HEK293T (cell line): ENCODE measurements at regions not wholly inside any gene's neighbourhood (a gene's known extent, or its start where the extent isn't known, plus 50 kb on each side); places are given as distances from the start of the nearest gene placed in this dataset.

Source experiments
- CTCF ChIA-PET: fragments of 350-600 bp; formaldehyde crosslinking; extraction: SDS; loops from one replicate; lab custom pipeline; 2021; ENCODE audit warnings: antibody characterized with exemption, inconsistent platforms; lab: Yijun Ruan, JAX
- POLR2A ChIA-PET: fragments of 350-600 bp; formaldehyde crosslinking; extraction: SDS; loops from one replicate; lab custom pipeline; 2020; ENCODE audit warnings: antibody characterized with exemption, inconsistent platforms; lab: Yijun Ruan, JAX
- DNase-seq: peaks from one replicate; pipeline ENCODE4 v3.0.0; 2012; ENCODE audit warnings: mixed read lengths; ENCODE audit errors: extremely low spot score
- ARNT ChIP-seq: fragments of 450-650 bp; IDR thresholded peaks from 2 replicates; pipeline ENCODE4 v1.6.1; 2017; ENCODE audit warnings: mild to moderate bottlenecking
- BHLHE40 ChIP-seq: fragments of 450-650 bp; IDR thresholded peaks from 2 replicates; pipeline ENCODE4 v1.6.1; 2016; ENCODE audit warnings: mild to moderate bottlenecking, moderate library complexity, borderline replicate concordance
- CTBP1 ChIP-seq: fragments of 450-650 bp; IDR thresholded peaks from 2 replicates; pipeline ENCODE4 v1.6.1; 2016; ENCODE audit warnings: borderline replicate concordance
- ELF4 ChIP-seq: fragments of 450-650 bp; IDR thresholded peaks from 2 replicates; pipeline ENCODE4 v1.6.1; 2017; ENCODE audit warnings: antibody characterized with exemption
- FOXA1 ChIP-seq: fragments of 450-650 bp; IDR thresholded peaks from 2 replicates; pipeline ENCODE4 v1.6.1; 2016; ENCODE audit warnings: mild to moderate bottlenecking
- FOXK2 ChIP-seq: fragments of 450-650 bp; IDR thresholded peaks from 2 replicates; pipeline ENCODE4 v1.6.1; 2016; ENCODE audit warnings: mild to moderate bottlenecking
- FOXM1 ChIP-seq: fragments of 450-650 bp; IDR thresholded peaks from 2 replicates; pipeline ENCODE4 v1.6.1; 2017; ENCODE audit warnings: mild to moderate bottlenecking, borderline replicate concordance
- HDGF ChIP-seq: fragments of 450-650 bp; IDR thresholded peaks from 2 replicates; pipeline ENCODE4 v1.6.1; 2017; ENCODE audit warnings: antibody characterized with exemption, borderline replicate concordance
- L3MBTL2 ChIP-seq: fragments of 450-650 bp; conservative IDR thresholded peaks from 2 replicates; pipeline ENCODE4 v1.6.1; 2016; ENCODE audit warnings: mild to moderate bottlenecking
- LEF1 ChIP-seq: fragments of 450-650 bp; IDR thresholded peaks from 2 replicates; pipeline ENCODE4 v1.6.1; 2017; ENCODE audit warnings: mild to moderate bottlenecking, borderline replicate concordance
- NFRKB ChIP-seq: fragments of 450-650 bp; IDR thresholded peaks from 2 replicates; pipeline ENCODE4 v1.6.1; 2016; ENCODE audit warnings: mild to moderate bottlenecking, moderate library complexity
- SP1 ChIP-seq: fragments of 450-650 bp; IDR thresholded peaks from 2 replicates; pipeline ENCODE4 v1.6.1; 2017
- SUZ12 ChIP-seq: fragments of 450-650 bp; IDR thresholded peaks from 2 replicates; pipeline ENCODE4 v1.6.1; 2016; ENCODE audit warnings: mild to moderate bottlenecking
- TARDBP ChIP-seq: fragments of 450-650 bp; IDR thresholded peaks from 2 replicates; pipeline ENCODE4 v1.6.1; 2016
- ZNF384 ChIP-seq: fragments of 450-650 bp; IDR thresholded peaks from 2 replicates; pipeline ENCODE4 v1.6.1; 2016
- TF ChIP-seq, protein P1 (sequence below): fragments of 450-650 bp; IDR thresholded peaks from 2 replicates; pipeline ENCODE4 v1.6.1; 2016

GRCh38 chr9:23543419-23543818 is 282.6 kb downstream of the ELAVL2 start:
- no peak for DNase-seq
- no peak for TF ChIP-seq FOXA1
- TF ChIP-seq BHLHE40: no peak
- TF ChIP-seq NFRKB: no peak
- TF ChIP-seq HDGF: no peak
- no peak for TF ChIP-seq SP1
- TF ChIP-seq, protein P1, sequence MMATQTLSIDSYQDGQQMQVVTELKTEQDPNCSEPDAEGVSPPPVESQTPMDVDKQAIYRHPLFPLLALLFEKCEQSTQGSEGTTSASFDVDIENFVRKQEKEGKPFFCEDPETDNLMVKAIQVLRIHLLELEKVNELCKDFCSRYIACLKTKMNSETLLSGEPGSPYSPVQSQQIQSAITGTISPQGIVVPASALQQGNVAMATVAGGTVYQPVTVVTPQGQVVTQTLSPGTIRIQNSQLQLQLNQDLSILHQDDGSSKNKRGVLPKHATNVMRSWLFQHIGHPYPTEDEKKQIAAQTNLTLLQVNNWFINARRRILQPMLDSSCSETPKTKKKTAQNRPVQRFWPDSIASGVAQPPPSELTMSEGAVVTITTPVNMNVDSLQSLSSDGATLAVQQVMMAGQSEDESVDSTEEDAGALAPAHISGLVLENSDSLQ: no peak
- TF ChIP-seq FOXK2: no peak
- TF ChIP-seq TARDBP: no peak
- TF ChIP-seq ELF4: no peak
- TF ChIP-seq L3MBTL2: no peak
- no peak for TF ChIP-seq LEF1
- no peak for TF ChIP-seq ARNT
- TF ChIP-seq CTBP1: no peak
- POLR2A ChIA-PET: no interaction called here
- CTCF ChIA-PET: interaction anchor here (0.6 kb wide), 1 partner anchor 424 kb away, joined by 3 read pairs; no protein-coding TSS in a partner anchor

- no peak for DNase-seq
- ChIA-PET CTCF (no interaction called here), POLR2A (no interaction called here)
- no peak for TF ChIP-seq FOXM1
- TF ChIP-seq HDGF: no peak
- no peak for TF ChIP-seq NFRKB
- no peak for TF ChIP-seq ARNT
- no peak for TF ChIP-seq L3MBTL2
- no peak for TF ChIP-seq FOXA1
- TF ChIP-seq, protein P1: no peak
- TF ChIP-seq TARDBP: no peak
- TF ChIP-seq FOXK2: no peak
- no peak for TF ChIP-seq LEF1
- no peak for TF ChIP-seq CTBP1
- TF ChIP-seq SUZ12: no peak
- TF ChIP-seq ELF4: no peak
- TF ChIP-seq ZNF384: no peak
- no peak for TF ChIP-seq SP1
- no peak for TF ChIP-seq BHLHE40
These were observed 280.3 kb downstream of the ELAVL2 start for GRCh38 chr9:23545728-23546127.

DNA sequence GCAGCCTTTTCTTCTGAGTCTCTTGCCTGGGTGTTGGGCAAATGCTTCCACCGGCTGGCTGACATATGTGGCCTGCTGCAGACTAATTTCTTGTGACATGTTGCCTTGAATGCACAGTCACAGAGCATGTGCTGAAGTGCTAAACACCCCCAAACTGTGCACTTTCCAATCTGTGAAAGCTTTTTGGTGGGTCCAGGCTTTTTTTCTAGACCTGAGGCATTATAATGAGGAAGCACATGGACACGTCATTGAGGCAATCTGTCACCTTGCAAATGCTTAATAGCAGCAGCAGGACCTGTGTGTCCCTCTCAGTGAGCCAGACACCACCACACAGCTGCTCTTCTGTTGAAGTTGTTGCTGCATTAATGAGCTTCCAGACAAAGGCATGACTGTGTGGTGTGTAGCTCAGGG is 274.7 kb downstream of the ELAVL2 start:
- CTCF ChIA-PET: no interaction called here
- TF ChIP-seq FOXM1: no peak
- TF ChIP-seq ZNF384: no peak
- TF ChIP-seq L3MBTL2: no peak
- no peak for TF ChIP-seq CTBP1
- TF ChIP-seq TARDBP: no peak
- no peak for TF ChIP-seq LEF1
- no peak for TF ChIP-seq FOXK2
- TF ChIP-seq NFRKB: no peak
- TF ChIP-seq, protein P1: no peak
- no peak for TF ChIP-seq BHLHE40
- no peak for TF ChIP-seq HDGF
- no peak for TF ChIP-seq ELF4
- no peak for TF ChIP-seq ARNT
- TF ChIP-seq SUZ12: no peak
- no peak for TF ChIP-seq SP1
- no peak for TF ChIP-seq FOXA1
- POLR2A ChIA-PET: no interaction called here
- DNase-seq: no peak

GRCh38 chr9:23551929-23552707 is 273.9 kb downstream of the ELAVL2 start:
- TF ChIP-seq ARNT: no peak
- no peak for TF ChIP-seq ZNF384
- no peak for TF ChIP-seq ELF4
- no peak for TF ChIP-seq CTBP1
- no peak for TF ChIP-seq SP1
- no peak for TF ChIP-seq FOXK2
- no peak for TF ChIP-seq FOXA1
- TF ChIP-seq HDGF: no peak
- no peak for TF ChIP-seq SUZ12
- TF ChIP-seq, protein P1: no peak
- no peak for DNase-seq
- CTCF ChIA-PET: no interaction called here
- POLR2A ChIA-PET: no interaction called here

GRCh38 chr9:23552876-23553601 is 273.0 kb downstream of the ELAVL2 start:
- TF ChIP-seq NFRKB: no peak
- TF ChIP-seq BHLHE40: no peak
- TF ChIP-seq ELF4: no peak
- no peak for TF ChIP-seq FOXM1
- TF ChIP-seq, protein P1: no peak
- no peak for TF ChIP-seq LEF1
- no peak for TF ChIP-seq FOXA1
- TF ChIP-seq L3MBTL2: no peak
- TF ChIP-seq FOXK2: no peak
- no peak for TF ChIP-seq TARDBP
- no peak for TF ChIP-seq SUZ12
- no peak for TF ChIP-seq CTBP1
- TF ChIP-seq ZNF384: no peak
- no peak for DNase-seq
- ChIA-PET POLR2A (no interaction called here), CTCF (no interaction called here)
